ENCODE measurements at regions not wholly inside any gene's neighbourhood (a gene's known extent, or its start where the extent isn't known, plus 50 kb on each side); places are given as distances from the start of the nearest gene placed in this dataset.

- H3K9me3 ChIP-seq = peaks cover 2% of the 10 kb centered on the region; the same call in 1 of the 3 replicates
- ChIA-PET CTCF (no interaction called here), POLR2A (no interaction called here)
- H3K4me3 ChIP-seq = no peak overlapping the region
- DNase-seq (ENCODE audit: low read depth in 1 of 2, low spot score in 1 of 2) (no peak), ATAC-seq (no peak), FAIRE-seq (no peak)
- no peak overlapping the region for H3K27ac ChIP-seq
- no peak overlapping the region for H3K4me2 ChIP-seq
- no peak for TF ChIP-seq RFX5 (IDR thresholded peaks at IDR 0.05)
- no peak for TF ChIP-seq PHF8 (IDR thresholded peaks at IDR 0.05; ENCODE audit: borderline replicate concordance, low read depth)
- TF ChIP-seq GATA3 (IDR thresholded peaks at IDR 0.05; ENCODE audit: borderline replicate concordance) = no peak
- TF ChIP-seq FOSB (CRISPR knock-in tag; IDR thresholded peaks at IDR 0.05) = no peak
- no peak for TF ChIP-seq SREBF2 (IDR thresholded peaks at IDR 0.05)
- no peak for TF ChIP-seq ZFP36 (IDR thresholded peaks at IDR 0.05; ENCODE audit: borderline replicate concordance, partially characterized antibody)
- no peak for TF ChIP-seq NFE2L2 (conservative IDR thresholded peaks at IDR 0.05; ENCODE audit: low read length)
- no peak for TF ChIP-seq EHMT2 (IDR thresholded peaks at IDR 0.05; ENCODE audit: low read depth)
- no peak for TF ChIP-seq MYC (IDR thresholded peaks at IDR 0.05; ENCODE audit: borderline replicate concordance, low read length)
- TF ChIP-seq MAZ (IDR thresholded peaks at IDR 0.05; ENCODE audit: borderline replicate concordance, low read depth, low read length) = no peak
- TF ChIP-seq CHD2 (IDR thresholded peaks at IDR 0.05; ENCODE audit: low read length, partially characterized antibody) = no peak
- TF ChIP-seq NPAS2 (CRISPR knock-in tag; IDR thresholded peaks at IDR 0.05; ENCODE audit: borderline replicate concordance) = no peak
- no peak for TF ChIP-seq JUN (IDR thresholded peaks at IDR 0.05)
- no peak for TF ChIP-seq HOXB5 (CRISPR knock-in tag; IDR thresholded peaks at IDR 0.05)
- no peak for TF ChIP-seq FOSL2 (IDR thresholded peaks at IDR 0.05)
- TF ChIP-seq FOSL2 (CRISPR knock-in tag; IDR thresholded peaks at IDR 0.05) = no peak
- TF ChIP-seq SMC3 (IDR thresholded peaks at IDR 0.05) = no peak
- TF ChIP-seq RARB (CRISPR knock-in tag; IDR thresholded peaks at IDR 0.05) = no peak
- no peak for TF ChIP-seq ZNF302 (CRISPR knock-in tag; IDR thresholded peaks at IDR 0.05)
- no peak for TF ChIP-seq BCL3 (IDR thresholded peaks at IDR 0.05)
- no peak for TF ChIP-seq CHD4 (IDR thresholded peaks at IDR 0.05; ENCODE audit: borderline replicate concordance)
- H3K4me1 ChIP-seq = no peaks in the 10 kb centered on the region
These were observed 1005.8 kb downstream of the TRHDE start for GRCh38 chr12:73277971-73278370.

- Histone ChIP-seq H3K4me3 (no peak overlapping the region), H3K4me2 (no peak overlapping the region), H3K27ac (no peak overlapping the region), H3K9me3 (0 out of 3 replicates have a peak, but pooled peaks cover 4% of the 10 kb centered on the region), H3K4me1 (no peaks in the 10 kb centered on the region)
- ATAC-seq (no peak), FAIRE-seq (no peak), DNase-seq (ENCODE audit: low read depth in 1 of 2, low spot score in 1 of 2) (no peak)
- POLR2A ChIA-PET = no interaction called here
- WGBS (ENCODE audit: missing lambda C conversion rate) = 8% methylated on average over 2 of the region's 2 CpGs
- CTCF ChIA-PET = no interaction called here
- TF ChIP-seq KDM5A (IDR thresholded peaks at IDR 0.05) (no peak), HOXB13 (CRISPR knock-in tag; IDR thresholded peaks at IDR 0.05; ENCODE audit: low read depth) (no peak), ATOH8 (CRISPR knock-in tag; IDR thresholded peaks at IDR 0.05; ENCODE audit: low read depth) (no peak), POLR2AphosphoS2 (conservative IDR thresholded peaks at IDR 0.05; ENCODE audit: low read length) (no peak), NFE2L2 (conservative IDR thresholded peaks at IDR 0.05; ENCODE audit: low read length) (no peak), BHLHE40 (IDR thresholded peaks at IDR 0.05; ENCODE audit: low read depth, low read length) (no peak), MAZ (IDR thresholded peaks at IDR 0.05; ENCODE audit: borderline replicate concordance, low read depth, low read length) (no peak), CTCF (IDR thresholded peaks at IDR 0.05) (no peak), CEBPB (IDR thresholded peaks at IDR 0.05) (no peak), REST (IDR thresholded peaks at IDR 0.05) (no peak), HOXB5 (CRISPR knock-in tag; IDR thresholded peaks at IDR 0.05) (no peak), FOXS1 (CRISPR knock-in tag; IDR thresholded peaks at IDR 0.05) (no peak), JUN (IDR thresholded peaks at IDR 0.05) (no peak)
These were observed 1029.4 kb downstream of the TRHDE start for GRCh38 chr12:73301530-73301929.

Measured in A549 (cell line).